ENCODE measurements at regions not wholly inside any gene's neighbourhood (a gene's known extent, or its start where the extent isn't known, plus 50 kb on each side); places are given as distances from the start of the nearest gene placed in this dataset.
"Not testable (repeated sequence)": the region's sequence is repeated elsewhere in the genome, so short reads cannot be mapped to it uniquely, and the experiment has no call there.

- ATAC-seq = no peak
- Histone ChIP-seq H3K4me3 (no peak overlapping the region), H3K9me3 (no peaks in the 10 kb centered on the region), H3K36me3 (ENCODE audit: low read depth) (no peaks in the 10 kb centered on the region), H3K4me1 (ENCODE audit: low read depth) (no peaks in the 10 kb centered on the region)
- no peak for DNase-seq
- intact Hi-C loops (cut with DNase I, micrococcal nuclease) = no loop called here
- no peak for TF ChIP-seq CTCF (IDR thresholded peaks at IDR 0.05)
Measured at GRCh38 chr6:9744119-9744518, 670.8 kb downstream of the TFAP2A start.

GRCh38 chr6:9732056-9732455 lies 682.8 kb downstream of the TFAP2A start:
- Histone ChIP-seq H3K4me1 (ENCODE audit: low read depth) (no peaks in the 10 kb centered on the region), H3K4me3 (no peak overlapping the region), H3K9me3 (peaks cover under 1% of the 10 kb centered on the region), H3K36me3 (ENCODE audit: low read depth) (no peaks in the 10 kb centered on the region)
- intact Hi-C loops (cut with DNase I, micrococcal nuclease) = no loop called here
- no peak for DNase-seq
- no peak for TF ChIP-seq CTCF (IDR thresholded peaks at IDR 0.05)
- ATAC-seq = no peak

- H3K4me1 ChIP-seq (ENCODE audit: low read depth); DNase-seq; H3K9me3 ChIP-seq; ATAC-seq; intact Hi-C loops (cut with DNase I, micrococcal nuclease); H3K4me3 ChIP-seq; H3K36me3 ChIP-seq (ENCODE audit: low read depth): not testable (repeated sequence)
Measured at GRCh38 chr6:9725776-9726175, 689.1 kb downstream of the TFAP2A start.

GRCh38 chr6:9717568-9717967 lies 697.3 kb downstream of the TFAP2A start:
- no peak for ATAC-seq
- Histone ChIP-seq H3K4me3 (no peak overlapping the region), H3K36me3 (ENCODE audit: low read depth) (no peaks in the 10 kb centered on the region), H3K9me3 (no peaks in the 10 kb centered on the region), H3K4me1 (ENCODE audit: low read depth) (no peaks in the 10 kb centered on the region)
- TF ChIP-seq CTCF (IDR thresholded peaks at IDR 0.05) = no peak
- DNase-seq = no peak
- intact Hi-C loops (cut with DNase I, micrococcal nuclease) = no loop called here

GRCh38 chr6:9711365-9711764 lies 703.5 kb downstream of the TFAP2A start:
- Histone ChIP-seq H3K4me3 (no peak overlapping the region), H3K9me3 (no peaks in the 10 kb centered on the region), H3K36me3 (ENCODE audit: low read depth) (no peaks in the 10 kb centered on the region), H3K4me1 (ENCODE audit: low read depth) (no peaks in the 10 kb centered on the region)
- intact Hi-C loops (cut with DNase I, micrococcal nuclease) = no loop called here
- no peak for TF ChIP-seq CTCF (IDR thresholded peaks at IDR 0.05)
- no peak for ATAC-seq
- DNase-seq = no peak

GRCh38 chr6:9710574-9710973 lies 704.3 kb downstream of the TFAP2A start:
- TF ChIP-seq CTCF (IDR thresholded peaks at IDR 0.05) = no peak

More at GRCh38 chr6:9710574-9710973, 704.3 kb downstream of the TFAP2A start:
- no peak overlapping the region for H3K4me3 ChIP-seq
- H3K36me3 ChIP-seq (ENCODE audit: low read depth) = no peaks in the 10 kb centered on the region
- no peaks in the 10 kb centered on the region for H3K9me3 ChIP-seq
- no peaks in the 10 kb centered on the region for H3K4me1 ChIP-seq (ENCODE audit: low read depth)
- ATAC-seq (no peak), DNase-seq (no peak)
- intact Hi-C loops (cut with DNase I, micrococcal nuclease) = no loop called here
